GM12872 (cell line): ENCODE measurements at regions not wholly inside any gene's neighbourhood (a gene's known extent, or its start where the extent isn't known, plus 50 kb on each side); places are given as distances from the start of the nearest gene placed in this dataset.

Experiments
- TF ChIP-seq, protein P1 (sequence below): IDR thresholded peaks from 3 replicates; pipeline ENCODE4 v1.5.1; 2011; ENCODE audit warnings: low read depth, mild to moderate bottlenecking, low read length, moderate library complexity; ENCODE audit not compliant: insufficient read depth

DNA sequence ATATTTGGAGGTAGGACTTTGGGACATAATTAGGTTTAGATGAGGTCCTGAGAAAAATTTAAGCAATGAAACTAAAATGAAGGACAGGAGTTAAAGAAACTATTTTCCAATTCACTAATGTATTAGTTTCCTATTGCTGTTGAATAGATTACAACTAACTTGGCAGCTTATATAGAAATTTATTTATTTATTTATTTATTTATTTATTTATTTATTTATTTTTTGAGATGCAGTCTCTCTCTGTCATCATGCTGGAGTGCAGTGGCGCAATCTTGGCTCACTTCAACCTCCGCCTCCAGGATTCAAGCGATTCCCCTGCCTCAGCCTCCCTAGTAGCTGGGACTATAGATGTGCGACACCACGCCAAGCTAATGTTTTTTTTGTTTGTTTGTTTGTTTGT, 182.4 kb upstream of the ADCY2 start:
- TF ChIP-seq, protein P1, sequence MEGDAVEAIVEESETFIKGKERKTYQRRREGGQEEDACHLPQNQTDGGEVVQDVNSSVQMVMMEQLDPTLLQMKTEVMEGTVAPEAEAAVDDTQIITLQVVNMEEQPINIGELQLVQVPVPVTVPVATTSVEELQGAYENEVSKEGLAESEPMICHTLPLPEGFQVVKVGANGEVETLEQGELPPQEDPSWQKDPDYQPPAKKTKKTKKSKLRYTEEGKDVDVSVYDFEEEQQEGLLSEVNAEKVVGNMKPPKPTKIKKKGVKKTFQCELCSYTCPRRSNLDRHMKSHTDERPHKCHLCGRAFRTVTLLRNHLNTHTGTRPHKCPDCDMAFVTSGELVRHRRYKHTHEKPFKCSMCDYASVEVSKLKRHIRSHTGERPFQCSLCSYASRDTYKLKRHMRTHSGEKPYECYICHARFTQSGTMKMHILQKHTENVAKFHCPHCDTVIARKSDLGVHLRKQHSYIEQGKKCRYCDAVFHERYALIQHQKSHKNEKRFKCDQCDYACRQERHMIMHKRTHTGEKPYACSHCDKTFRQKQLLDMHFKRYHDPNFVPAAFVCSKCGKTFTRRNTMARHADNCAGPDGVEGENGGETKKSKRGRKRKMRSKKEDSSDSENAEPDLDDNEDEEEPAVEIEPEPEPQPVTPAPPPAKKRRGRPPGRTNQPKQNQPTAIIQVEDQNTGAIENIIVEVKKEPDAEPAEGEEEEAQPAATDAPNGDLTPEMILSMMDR = no peak

DNA sequence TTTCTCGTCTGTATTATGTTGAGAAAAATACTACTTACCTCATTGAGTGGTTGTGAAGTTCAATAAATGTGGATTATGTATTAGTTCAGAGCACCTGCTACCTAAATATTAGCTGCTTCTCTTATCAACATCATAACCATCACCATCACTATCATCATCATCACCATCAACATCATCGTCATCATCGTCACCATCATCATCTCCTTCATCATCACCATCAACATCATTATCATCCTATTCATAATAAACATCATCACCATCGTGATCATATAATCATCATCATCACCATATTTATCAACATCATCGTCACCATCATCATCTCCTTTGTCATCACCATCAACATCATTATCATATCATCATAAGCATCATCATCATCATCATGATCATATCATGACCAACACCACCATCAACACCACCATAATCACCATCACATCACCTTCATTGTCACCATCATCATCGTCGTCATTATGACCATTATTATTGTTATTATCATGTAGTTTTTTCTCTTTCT, 181.0 kb upstream of the ADCY2 start:
- TF ChIP-seq, protein P1 = no peak

DNA sequence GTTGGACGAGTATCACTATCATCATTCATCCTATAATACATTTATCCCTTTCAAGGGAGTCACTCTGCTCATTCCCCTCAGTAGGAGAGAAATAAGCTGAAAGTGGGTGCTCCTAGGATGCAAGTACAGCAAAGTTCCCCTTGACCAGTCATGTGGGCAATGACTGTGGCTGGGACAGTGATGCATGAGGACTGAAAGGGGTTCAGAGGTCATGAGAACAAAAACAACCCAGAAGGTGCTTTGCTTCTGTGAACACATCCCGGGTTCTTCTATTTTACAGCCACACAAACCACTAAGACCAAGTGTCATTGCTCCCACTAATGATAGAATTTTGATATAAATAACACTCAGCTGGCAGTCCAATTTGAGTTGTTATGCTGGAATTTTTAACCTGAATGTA, 177.8 kb upstream of the ADCY2 start:
- TF ChIP-seq, protein P1 = no peak

DNA sequence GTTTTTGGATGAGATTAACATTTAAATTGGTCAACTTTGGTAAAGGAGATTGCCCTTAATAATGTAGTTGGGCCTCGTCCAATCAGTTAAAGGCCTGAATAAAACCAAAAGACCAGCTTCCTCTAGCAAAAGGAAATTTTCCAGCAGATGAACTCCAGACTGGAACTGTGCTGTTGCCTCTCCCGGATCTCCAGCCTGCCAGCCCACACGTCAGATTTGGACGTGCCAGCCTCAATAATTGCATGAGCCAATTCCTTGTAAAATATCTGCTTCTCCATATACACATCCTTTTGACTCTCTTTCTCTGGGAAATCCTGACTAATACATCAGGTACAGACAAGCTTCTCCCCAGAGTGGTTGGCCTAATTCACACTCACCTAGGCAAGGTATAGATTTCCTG, 175.8 kb upstream of the ADCY2 start:
- TF ChIP-seq, protein P1 = no peak

DNA sequence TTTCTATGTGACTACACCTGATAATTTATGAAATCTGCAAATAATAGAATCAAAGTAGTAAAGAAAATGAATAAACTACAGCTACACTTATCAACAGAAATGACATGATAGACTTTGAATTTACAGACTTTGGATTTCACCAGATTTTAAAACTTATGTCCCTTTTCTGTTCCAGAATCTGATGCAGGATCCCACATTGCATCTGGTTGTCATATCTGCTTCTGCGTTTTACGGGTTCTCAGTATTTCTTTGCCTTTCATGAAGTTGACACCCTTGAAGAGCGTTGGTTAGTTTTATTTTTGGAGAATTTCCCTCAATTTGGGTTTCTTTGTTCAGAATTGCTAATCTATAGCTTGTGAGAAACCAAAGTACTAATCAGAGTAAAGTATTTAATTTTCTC, 174.9 kb upstream of the ADCY2 start:
- TF ChIP-seq, protein P1 = no peak

DNA sequence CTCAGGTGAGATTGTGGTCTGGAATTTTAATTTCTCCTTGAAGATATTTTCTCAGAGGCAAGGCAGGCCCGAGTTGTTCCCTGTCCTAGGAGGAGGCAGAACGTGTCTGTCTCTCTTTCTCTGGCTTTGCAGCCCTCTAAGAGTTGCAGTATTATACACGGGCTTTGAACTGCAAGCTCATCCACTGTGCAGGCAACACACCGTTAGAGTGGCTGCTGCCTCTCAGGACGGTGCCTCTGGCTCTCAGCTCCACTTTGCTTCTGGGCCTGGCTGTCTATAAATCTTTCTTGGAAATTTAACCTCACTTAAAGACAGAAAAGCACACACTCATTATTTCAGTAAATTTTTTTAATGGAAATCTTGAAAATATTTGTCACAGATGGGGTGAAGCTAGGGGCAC, 170.1 kb upstream of the ADCY2 start:
- TF ChIP-seq, protein P1 = no peak

DNA sequence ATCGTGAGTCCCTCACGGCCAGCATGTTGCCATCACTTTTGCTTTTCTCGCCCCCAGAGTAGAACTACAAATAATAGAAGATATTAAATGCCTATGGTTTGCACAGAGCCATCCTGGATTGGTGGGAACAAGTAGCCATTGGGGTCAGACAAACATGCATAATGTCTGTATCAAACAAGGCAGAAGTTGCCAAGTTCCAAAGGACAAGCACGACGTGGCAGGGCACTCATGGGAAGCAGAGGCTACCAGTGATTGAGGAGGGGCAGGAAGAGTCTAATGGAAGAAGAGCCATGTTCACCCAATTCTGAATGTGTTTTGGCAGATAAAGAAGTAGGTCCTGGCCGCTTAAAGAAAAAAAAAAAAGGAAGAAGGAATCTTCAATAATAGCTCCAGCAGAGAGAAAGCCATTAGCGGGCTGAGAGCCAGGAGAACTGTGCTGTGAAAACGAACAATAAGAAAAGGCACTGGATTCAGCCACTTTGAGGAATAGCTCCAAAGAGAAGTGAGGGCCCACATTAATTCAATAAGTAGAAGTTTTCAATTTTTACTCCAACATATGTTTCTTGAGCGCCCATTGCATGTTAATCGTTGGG, 153.7 kb upstream of the ADCY2 start:
- TF ChIP-seq, protein P1 = no peak
